IgD-negative memory B cell (primary cell): ENCODE measurements at regions not wholly inside any gene's neighbourhood (a gene's known extent, or its start where the extent isn't known, plus 50 kb on each side); places are given as distances from the start of the nearest gene placed in this dataset.
A peak's percentile ranks its signal among the peaks of the same experiment; 100 is the strongest.

ENCODE experiments used
- H3K27ac Mint-ChIP-seq, 3 donors: one replicate each; pipeline ENCODE4 v1.8.0; 2020 to 2022; ENCODE audit warnings: mild to moderate bottlenecking in 3 of 3, mixed read lengths in 3 of 3, moderate library complexity in 1 of 3
- H3K27me3 Mint-ChIP-seq: one replicate; pipeline ENCODE4 v1.8.0; 2021; ENCODE audit warnings: mixed read lengths
- H3K36me3 Mint-ChIP-seq: one replicate; pipeline ENCODE4 v1.8.0; 2020; ENCODE audit warnings: mild to moderate bottlenecking, mixed read lengths
- H3K4me1 Mint-ChIP-seq, 3 donors: one replicate each; pipeline ENCODE4 v1.8.0; 2020 to 2022; ENCODE audit warnings: mixed read lengths in 3 of 3, mild to moderate bottlenecking in 1 of 3
- H3K4me3 Mint-ChIP-seq, 4 donors: one replicate each; pipeline ENCODE4 v1.8.0; 2020 to 2022; ENCODE audit warnings: mild to moderate bottlenecking in 4 of 4, mixed read lengths in 4 of 4, moderate library complexity in 3 of 4
- H3K9me3 Mint-ChIP-seq, 3 donors: one replicate each; pipeline ENCODE4 v1.8.0; 2020 to 2021; ENCODE audit warnings: mixed read lengths in 3 of 3, mild to moderate bottlenecking in 1 of 3

DNA sequence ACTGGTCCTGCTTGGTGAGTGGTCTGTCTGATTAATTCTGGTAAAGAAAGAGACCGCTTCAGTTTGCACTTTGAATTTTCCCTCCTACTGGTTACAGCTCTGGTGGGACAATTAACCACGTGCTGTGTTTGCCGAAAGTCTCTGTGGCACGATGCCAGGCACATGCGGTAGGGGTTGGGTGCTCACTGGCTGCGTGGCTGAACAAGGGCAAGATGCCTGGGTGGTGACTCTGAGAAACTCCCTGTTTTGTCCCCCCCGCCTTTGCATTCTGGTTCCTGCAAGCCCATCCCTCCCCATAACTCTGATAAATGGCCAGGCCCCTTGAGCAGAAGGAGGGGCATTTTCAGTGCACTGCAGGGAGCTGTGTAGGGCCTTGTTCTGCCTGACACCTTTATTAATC is 206.1 kb downstream of the TFCP2L1 start:
- H3K4me1 Mint-ChIP-seq: peaks cover 0 to 6% (median 0%) of the 10 kb centered on the region in 3 donors
- H3K27ac Mint-ChIP-seq: no peak overlapping the region
- no peak overlapping the region for H3K4me3 Mint-ChIP-seq
- H3K36me3 Mint-ChIP-seq: no peaks in the 10 kb centered on the region
- H3K27me3 Mint-ChIP-seq: peaks cover 31% of the 10 kb centered on the region
- peaks cover 0 to 2% (median 0%) of the 10 kb centered on the region in 3 donors for H3K9me3 Mint-ChIP-seq

DNA sequence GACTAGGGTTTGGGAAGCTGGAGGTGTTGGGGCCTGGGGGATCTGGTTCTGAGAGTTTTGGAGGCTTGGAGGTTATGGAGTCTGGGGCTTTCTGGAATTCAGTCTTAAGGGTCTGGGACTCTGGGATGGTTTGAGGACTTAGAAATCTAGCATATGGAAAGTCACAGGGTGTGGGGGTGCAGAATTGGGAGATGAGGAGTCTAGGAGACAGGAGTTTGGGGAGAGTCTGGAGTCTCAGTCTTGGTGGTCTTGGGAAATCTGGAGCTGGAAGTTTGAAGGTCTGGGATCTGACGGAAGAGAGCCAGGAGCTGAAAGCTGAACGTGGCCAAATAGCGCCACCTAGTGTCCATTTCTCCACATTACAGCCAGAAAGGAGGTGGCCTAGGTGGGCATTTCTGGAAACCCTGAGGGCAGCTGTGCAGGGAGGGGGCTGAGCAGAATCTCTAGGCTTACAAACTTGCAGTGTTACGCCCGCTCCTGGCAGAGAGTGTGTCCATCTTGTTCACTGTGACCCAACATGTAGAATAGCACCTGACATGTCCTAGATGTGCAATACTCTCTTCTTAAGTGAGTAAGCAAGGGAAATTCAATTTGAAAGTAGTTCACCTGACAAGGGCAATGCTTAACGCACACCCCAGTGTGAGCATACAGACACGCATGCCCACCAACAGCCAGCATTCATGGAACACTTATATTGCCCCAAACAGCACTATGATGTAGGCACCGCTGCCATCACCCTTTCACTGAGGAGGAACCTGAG is 204.8 kb downstream of the TFCP2L1 start:
- Mint-ChIP-seq H3K27me3 (peaks cover 23% of the 10 kb centered on the region), H3K4me3 (no peak overlapping the region), H3K4me1 (peaks cover 0 to 4% (median 0%) of the 10 kb centered on the region in 3 donors), H3K9me3 (peaks cover 0 to 2% (median 0%) of the 10 kb centered on the region in 3 donors), H3K36me3 (no peaks in the 10 kb centered on the region), H3K27ac (no peak overlapping the region)

DNA sequence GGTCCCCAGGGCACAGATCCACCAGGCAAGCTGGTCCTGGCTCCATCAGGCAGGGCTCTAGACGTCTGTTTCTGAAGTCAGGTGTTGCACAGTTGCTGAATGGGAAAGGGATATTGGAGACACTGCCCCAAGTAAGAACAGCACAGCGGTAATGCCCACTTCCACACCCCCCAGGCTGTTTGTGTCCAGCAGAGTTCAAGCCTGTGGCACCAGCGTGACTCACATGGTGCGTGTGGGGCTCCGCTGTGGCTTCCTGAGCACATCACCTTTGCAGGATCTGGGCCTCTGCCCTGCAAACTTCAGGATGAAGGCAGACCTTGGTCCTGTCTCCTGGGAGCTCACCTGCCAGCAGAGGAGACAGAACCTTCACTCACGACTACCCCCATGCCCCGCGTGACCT is 203.3 kb downstream of the TFCP2L1 start:
- peaks cover 12% of the 10 kb centered on the region for H3K27me3 Mint-ChIP-seq
- H3K4me1 Mint-ChIP-seq: peaks cover 0 to 1% (median 0%) of the 10 kb centered on the region in 3 donors
- H3K27ac Mint-ChIP-seq: no peak overlapping the region
- H3K36me3 Mint-ChIP-seq: no peaks in the 10 kb centered on the region
- peaks cover 0 to 2% (median 0%) of the 10 kb centered on the region in 3 donors for H3K9me3 Mint-ChIP-seq
- H3K4me3 Mint-ChIP-seq: no peak overlapping the region

DNA sequence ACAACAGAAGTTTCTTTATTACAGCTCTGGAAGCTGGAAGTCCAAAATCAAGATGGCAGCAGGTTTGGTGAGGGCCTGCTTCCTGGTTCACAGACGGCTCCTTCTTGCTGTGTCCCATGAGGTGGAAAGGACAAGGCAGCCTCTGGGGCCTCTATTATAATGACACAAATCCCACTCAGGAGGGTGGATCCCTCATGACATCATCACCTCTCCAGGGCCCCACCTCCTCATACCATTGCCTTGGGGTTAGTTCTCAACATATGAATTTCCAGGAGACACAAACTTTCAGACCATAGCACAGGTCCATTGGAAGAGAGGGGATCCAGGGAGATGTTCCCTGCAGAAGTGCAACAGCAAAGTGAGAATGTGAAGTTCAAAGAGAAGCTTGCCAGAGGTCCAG is 202.8 kb downstream of the TFCP2L1 start:
- Mint-ChIP-seq H3K4me1 (no peaks in the 10 kb centered on the region), H3K36me3 (no peaks in the 10 kb centered on the region)

DNA sequence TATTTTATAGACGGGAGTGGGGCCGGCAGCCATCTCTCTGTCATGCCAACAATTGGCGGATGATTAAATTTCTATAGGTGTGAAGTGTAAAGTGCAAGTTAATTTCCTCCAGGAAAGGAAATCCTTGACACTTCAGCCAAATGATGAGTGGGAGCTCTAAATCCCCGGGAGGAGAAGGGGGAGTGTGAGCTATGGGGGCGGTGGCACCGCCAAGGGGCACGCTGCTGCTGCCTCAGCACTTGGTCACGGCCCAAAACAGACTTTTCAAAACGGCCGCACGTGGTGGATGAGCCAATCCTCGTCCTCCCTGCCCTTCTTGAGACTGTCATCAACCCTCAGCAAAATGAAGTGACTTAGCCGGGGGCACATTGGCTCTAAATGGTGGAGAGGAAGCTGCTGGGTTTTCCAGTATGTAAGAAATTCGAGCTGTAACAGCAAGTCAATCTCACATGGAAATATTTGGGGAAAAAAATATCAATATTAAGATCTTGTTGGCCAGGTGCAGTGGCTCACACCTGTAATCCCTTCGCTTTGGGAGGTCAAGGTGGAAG is 200.8 kb downstream of the TFCP2L1 start:
- H3K4me1 Mint-ChIP-seq: no peaks in the 10 kb centered on the region
- no peak overlapping the region for H3K4me3 Mint-ChIP-seq
- no peak overlapping the region for H3K27ac Mint-ChIP-seq
- peaks cover 6% of the 10 kb centered on the region for H3K27me3 Mint-ChIP-seq
- no peaks in the 10 kb centered on the region for H3K9me3 Mint-ChIP-seq
- no peaks in the 10 kb centered on the region for H3K36me3 Mint-ChIP-seq

More for the DNA sequence above, 202.8 kb downstream of the TFCP2L1 start:
- Mint-ChIP-seq H3K4me3 (no peak overlapping the region), H3K9me3 (peaks cover 0 to 2% (median 0%) of the 10 kb centered on the region in 3 donors), H3K27me3 (peaks cover 10% of the 10 kb centered on the region), H3K27ac (no peak overlapping the region)

DNA sequence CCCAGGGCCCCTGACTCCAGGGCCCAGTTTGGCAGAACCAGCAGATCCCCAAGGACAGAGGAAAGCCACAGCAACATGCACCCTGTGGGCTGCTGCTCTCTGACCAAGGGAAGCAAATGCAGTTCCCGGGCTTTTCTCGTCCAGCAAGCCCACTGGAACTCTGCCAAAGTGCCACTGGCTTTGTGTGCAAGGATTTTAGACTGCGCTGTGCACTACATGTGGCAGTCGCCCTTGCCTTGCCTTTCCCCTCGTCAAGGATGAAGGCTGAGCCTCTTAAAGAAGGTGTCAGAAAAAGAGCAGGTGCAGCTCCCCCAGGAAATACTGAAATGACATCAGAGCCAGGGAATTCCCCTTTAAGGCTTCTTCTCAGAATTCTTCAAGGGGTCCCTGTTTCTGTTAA is 199.2 kb downstream of the TFCP2L1 start:
- no peaks in the 10 kb centered on the region for H3K36me3 Mint-ChIP-seq
- H3K4me3 Mint-ChIP-seq: no peak overlapping the region
- H3K27ac Mint-ChIP-seq: peak overlapping the region in 1 of 3 donors; percentile 50
- H3K4me1 Mint-ChIP-seq: no peaks in the 10 kb centered on the region
- H3K27me3 Mint-ChIP-seq: peaks cover 7% of the 10 kb centered on the region
- H3K9me3 Mint-ChIP-seq: peaks cover 0 to 2% (median 0%) of the 10 kb centered on the region in 3 donors

DNA sequence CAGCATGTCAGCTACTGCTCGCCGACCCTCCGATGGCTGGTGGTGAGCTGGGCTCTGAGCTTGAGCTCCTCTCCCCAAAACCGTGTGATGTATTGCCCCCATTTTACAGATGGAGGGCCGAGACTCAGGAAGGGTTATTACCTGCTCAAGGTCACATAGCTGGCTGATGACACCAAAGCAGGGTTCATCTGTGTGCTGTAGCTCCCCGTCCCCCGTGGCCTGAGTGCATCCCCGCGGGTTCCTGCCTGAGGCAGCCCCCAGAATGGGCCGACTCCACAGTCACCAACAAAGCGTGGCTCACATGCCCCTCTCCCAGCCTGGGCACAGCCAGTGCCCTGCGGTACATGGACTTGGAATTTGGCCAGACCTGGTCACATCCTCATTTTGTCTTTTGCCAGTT is 198.6 kb downstream of the TFCP2L1 start:
- H3K27me3 Mint-ChIP-seq: peaks cover 7% of the 10 kb centered on the region
- peak overlapping the region in 1 of 3 donors; percentile 50 for H3K27ac Mint-ChIP-seq
- H3K9me3 Mint-ChIP-seq: peaks cover 0 to 2% (median 0%) of the 10 kb centered on the region in 3 donors
- no peak overlapping the region for H3K4me3 Mint-ChIP-seq
- no peaks in the 10 kb centered on the region for H3K4me1 Mint-ChIP-seq
- H3K36me3 Mint-ChIP-seq: no peaks in the 10 kb centered on the region

DNA sequence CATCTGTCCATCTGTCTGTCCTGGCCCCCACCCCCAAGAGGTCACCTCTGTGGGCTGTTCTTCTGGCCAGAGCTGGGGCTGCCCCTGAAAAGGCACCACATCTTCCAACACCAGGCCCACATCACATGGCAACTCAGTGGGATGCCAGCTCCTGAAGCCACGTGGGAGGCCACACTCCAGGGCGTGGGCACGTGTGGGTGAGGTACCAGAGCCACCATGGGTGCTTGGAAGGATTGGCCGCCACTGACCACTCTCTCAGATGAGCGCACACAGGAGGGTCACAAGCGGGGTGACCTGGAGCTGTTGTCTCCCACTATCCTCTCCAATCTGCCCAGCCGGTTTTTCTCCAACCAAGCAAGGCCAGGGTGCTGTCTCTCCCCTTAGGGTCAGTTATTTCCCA is 197.9 kb downstream of the TFCP2L1 start:
- Mint-ChIP-seq H3K9me3 (peaks cover 0 to 2% (median 0%) of the 10 kb centered on the region in 3 donors), H3K4me1 (no peaks in the 10 kb centered on the region), H3K36me3 (no peaks in the 10 kb centered on the region), H3K4me3 (no peak overlapping the region), H3K27me3 (peaks cover 7% of the 10 kb centered on the region), H3K27ac (no peak overlapping the region)

DNA sequence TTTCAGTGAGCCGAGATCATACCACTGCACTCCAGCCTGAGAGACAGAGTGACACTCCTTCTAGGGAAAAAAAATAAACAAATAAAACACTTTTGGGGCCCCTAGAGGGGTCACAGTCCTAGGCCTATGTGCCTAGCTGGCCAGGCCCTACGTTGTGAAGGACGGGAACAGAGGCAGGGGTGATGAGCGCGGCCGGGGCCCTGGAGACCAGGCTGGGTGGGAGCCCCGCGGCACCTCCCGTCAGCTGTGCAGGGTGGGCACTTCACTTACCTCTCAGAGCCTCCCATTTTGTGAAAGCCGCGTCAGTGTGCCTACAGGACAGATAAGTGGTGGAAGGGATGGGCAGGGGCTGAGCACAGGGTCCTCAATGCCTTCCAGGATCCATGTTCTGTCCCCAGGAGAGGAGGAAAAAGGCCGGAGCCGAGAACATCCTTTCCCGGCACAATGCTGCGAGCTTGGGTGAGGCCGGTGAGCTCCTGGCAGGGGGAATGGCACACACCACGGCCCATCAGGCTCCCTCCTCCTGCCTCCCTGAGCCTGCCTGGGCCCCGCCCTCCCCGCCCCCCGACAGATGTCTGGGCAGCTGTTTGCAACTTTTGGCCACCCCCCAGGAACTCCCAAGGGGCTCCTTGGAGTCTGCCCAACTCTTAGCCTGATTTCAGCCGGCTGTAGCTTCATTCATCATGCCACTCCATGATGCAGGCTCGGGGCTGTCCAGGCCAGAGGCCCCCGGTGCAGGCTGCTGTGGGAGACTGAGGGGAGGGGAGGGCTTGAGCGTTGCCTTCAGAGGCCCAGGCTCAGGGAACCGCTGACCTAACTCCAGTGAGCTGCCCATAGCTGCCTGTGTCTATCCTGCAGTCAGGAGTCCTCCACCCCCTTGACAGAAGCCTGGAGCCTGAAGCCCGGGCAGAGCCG is 196.5 kb downstream of the TFCP2L1 start:
- Mint-ChIP-seq H3K27ac (no peak overlapping the region), H3K4me1 (no peaks in the 10 kb centered on the region), H3K4me3 (no peak overlapping the region), H3K36me3 (no peaks in the 10 kb centered on the region), H3K9me3 (peaks cover 0 to 2% (median 0%) of the 10 kb centered on the region in 3 donors), H3K27me3 (peaks cover 3% of the 10 kb centered on the region)

DNA sequence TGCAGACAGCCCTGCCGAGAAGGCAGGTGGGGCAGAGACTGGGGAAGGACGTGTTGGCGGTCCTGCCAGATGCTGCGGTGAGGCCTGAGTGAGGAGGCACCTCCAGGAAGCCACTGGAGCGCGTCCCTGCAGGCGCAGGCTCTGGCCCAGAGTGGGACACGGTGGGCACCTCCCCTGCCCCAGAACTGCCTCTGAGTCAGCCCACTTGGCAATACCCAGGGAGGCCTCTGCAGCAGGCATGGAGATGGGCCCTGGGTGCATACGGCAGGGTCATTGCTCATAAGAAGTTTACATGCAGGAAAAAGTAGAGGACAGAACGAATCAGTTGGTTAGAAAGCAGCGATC is 195.9 kb downstream of the TFCP2L1 start:
- H3K27ac Mint-ChIP-seq: no peak overlapping the region
- no peaks in the 10 kb centered on the region for H3K36me3 Mint-ChIP-seq
- H3K27me3 Mint-ChIP-seq: peaks cover 2% of the 10 kb centered on the region
- no peaks in the 10 kb centered on the region for H3K4me1 Mint-ChIP-seq
- H3K9me3 Mint-ChIP-seq: peaks cover 0 to 2% (median 0%) of the 10 kb centered on the region in 3 donors
- no peak overlapping the region for H3K4me3 Mint-ChIP-seq

DNA sequence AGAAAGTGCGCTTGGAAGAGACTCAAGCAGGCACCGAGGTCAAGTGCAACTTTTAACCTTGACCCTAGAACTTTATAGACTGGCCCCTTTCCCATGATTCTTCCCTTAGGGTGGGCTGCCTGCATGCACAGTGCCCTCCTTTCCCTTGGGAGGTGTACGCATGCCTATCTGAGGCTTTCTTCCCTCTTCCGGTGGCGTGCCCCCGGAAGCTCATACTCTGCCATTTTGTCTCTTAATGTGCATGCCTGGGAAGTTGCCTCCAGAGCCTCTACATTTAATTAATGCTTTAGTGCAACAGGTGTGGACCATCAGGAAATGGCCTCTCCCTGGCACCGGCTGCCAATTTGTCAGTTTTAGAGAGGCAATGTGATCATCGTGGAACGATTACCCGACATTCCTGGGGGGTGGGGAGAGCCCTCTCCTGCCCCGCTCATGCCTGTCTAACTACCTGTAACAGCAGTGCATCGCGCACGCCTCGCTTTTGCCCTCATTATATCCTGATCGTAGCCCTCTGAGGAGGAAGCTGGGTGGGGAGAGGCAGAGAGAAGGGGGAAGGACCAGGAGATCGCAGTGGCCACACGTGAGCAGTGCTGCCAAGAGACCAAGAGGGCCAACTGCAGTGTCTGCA is 194.8 kb downstream of the TFCP2L1 start:
- Mint-ChIP-seq H3K36me3 (no peaks in the 10 kb centered on the region), H3K27me3 (peaks cover 6% of the 10 kb centered on the region), H3K4me3 (no peak overlapping the region), H3K9me3 (peaks cover 0 to 2% (median 0%) of the 10 kb centered on the region in 3 donors), H3K27ac (no peak overlapping the region), H3K4me1 (peaks cover 0 to 3% (median 0%) of the 10 kb centered on the region in 3 donors)

DNA sequence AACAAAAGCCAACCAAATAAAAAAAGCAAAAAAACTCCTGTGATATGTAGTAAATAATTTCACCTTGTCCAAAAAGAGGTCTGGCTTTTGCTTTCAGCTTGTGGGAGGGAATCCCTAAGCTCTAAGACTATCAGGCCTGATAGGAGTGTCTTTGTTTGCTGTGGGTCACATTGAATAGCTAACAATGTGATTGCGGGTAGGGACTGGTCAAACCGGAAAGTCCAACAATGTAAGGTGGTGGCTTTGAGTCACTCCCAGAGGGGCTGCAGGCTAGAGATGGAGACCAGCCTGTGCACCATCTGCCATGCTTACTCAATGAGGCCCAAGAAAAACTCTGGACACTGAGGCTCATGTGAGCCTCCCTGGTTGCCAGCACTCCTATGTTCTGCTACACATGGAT is 192.9 kb downstream of the TFCP2L1 start:
- Mint-ChIP-seq H3K27me3 (peaks cover 6% of the 10 kb centered on the region), H3K4me3 (no peak overlapping the region), H3K9me3 (peaks cover 0 to 2% (median 0%) of the 10 kb centered on the region in 3 donors), H3K27ac (no peak overlapping the region), H3K36me3 (no peaks in the 10 kb centered on the region), H3K4me1 (peaks cover 0 to 3% (median 0%) of the 10 kb centered on the region in 3 donors)

DNA sequence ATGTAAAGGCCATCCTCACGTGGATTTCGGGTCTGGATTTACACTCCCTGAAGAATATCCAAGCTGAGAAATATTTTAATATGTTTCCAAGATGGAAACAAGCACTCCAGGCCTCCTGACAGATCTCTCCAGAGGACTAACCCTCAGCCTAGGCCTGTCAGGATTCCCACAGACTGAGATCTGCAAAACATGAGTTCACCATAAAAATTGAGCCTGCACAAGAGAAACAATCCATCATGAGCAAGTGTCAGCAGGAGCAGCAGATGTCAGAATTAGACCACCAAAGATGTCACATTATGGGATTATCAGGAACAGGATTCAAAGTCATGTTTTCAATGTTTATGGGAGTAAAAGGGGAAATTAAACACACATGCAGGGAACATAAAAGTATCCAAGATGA is 191.3 kb downstream of the TFCP2L1 start:
- Mint-ChIP-seq H3K4me3 (no peak overlapping the region), H3K9me3 (peaks cover 0 to 6% (median 0%) of the 10 kb centered on the region in 3 donors), H3K27me3 (peaks cover 6% of the 10 kb centered on the region), H3K27ac (peak overlapping the region in 1 of 3 donors; percentile 46), H3K36me3 (no peaks in the 10 kb centered on the region), H3K4me1 (peaks cover 0 to 3% (median 0%) of the 10 kb centered on the region in 3 donors)

DNA sequence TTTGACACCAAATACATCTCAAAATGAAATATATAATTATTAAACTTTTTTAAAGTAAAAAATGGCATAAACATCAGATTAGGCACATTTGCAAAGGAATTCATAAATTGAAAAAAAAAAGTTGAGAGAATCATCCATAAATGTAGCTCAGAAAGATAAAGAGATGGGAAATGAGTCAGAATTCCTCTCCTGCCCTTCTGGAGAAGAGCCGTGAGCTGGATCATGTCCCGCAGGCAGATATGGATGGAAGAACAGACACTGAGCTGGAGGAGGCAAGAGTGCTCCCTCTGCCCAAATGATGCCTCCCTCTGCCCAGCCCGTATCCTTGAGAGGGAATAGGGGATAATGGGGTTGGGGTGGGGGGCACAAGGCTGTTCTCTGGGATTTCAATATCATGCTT is 190.9 kb downstream of the TFCP2L1 start:
- no peaks in the 10 kb centered on the region for H3K36me3 Mint-ChIP-seq
- H3K27ac Mint-ChIP-seq: no peak overlapping the region
- peaks cover 7% of the 10 kb centered on the region for H3K27me3 Mint-ChIP-seq
- peaks cover 0 to 3% (median 0%) of the 10 kb centered on the region in 3 donors for H3K4me1 Mint-ChIP-seq
- no peak overlapping the region for H3K4me3 Mint-ChIP-seq
- peaks cover 0 to 6% (median 0%) of the 10 kb centered on the region in 3 donors for H3K9me3 Mint-ChIP-seq
